ENCODE measurements at regions not wholly inside any gene's neighbourhood (a gene's known extent, or its start where the extent isn't known, plus 50 kb on each side); places are given as distances from the start of the nearest gene placed in this dataset.

DNA sequence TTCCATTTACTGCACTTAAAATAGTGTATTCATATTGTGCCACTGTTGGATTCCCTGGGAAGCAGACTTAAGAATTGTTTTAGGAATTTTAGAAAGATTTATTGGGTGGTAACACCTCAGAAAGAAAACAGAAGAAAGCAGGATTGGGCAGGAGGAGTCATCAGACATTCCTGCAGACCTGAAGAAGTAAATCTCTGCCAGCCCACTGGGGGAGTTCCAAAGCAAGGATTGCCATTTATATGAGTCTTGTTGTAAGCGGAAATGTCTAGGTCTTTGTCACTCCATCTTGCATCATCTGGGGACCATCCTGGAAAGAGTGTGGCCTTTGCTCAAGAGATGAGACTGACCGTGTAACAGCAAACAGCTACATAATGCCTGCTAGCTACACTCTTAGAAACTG is 947.6 kb upstream of the POT1 start:
- H3K36me3 ChIP-seq (ENCODE audit: low read depth) = no peaks in the 10 kb centered on the region
- H3K4me2 ChIP-seq = no peak overlapping the region
- no peaks in the 10 kb centered on the region for H3K9me2 ChIP-seq (ENCODE audit: insufficient read depth)
- ChIA-PET CTCF (no interaction called here), POLR2A (ENCODE audit: unreplicated experiment) (no interaction called here)
- no peak overlapping the region for H3K27ac ChIP-seq
- H3K27me3 ChIP-seq (ENCODE audit: insufficient read depth, low read depth) = no peaks in the 10 kb centered on the region
- DNase-seq = no peak
- no peaks in the 10 kb centered on the region for H3K4me1 ChIP-seq (replicated peaks; ENCODE audit: insufficient read depth)
- no peak overlapping the region for H3K4me3 ChIP-seq
- no peak for TF ChIP-seq EZH2 (IDR thresholded peaks at IDR 0.05; ENCODE audit: low read depth)
- TF ChIP-seq, protein P1, sequence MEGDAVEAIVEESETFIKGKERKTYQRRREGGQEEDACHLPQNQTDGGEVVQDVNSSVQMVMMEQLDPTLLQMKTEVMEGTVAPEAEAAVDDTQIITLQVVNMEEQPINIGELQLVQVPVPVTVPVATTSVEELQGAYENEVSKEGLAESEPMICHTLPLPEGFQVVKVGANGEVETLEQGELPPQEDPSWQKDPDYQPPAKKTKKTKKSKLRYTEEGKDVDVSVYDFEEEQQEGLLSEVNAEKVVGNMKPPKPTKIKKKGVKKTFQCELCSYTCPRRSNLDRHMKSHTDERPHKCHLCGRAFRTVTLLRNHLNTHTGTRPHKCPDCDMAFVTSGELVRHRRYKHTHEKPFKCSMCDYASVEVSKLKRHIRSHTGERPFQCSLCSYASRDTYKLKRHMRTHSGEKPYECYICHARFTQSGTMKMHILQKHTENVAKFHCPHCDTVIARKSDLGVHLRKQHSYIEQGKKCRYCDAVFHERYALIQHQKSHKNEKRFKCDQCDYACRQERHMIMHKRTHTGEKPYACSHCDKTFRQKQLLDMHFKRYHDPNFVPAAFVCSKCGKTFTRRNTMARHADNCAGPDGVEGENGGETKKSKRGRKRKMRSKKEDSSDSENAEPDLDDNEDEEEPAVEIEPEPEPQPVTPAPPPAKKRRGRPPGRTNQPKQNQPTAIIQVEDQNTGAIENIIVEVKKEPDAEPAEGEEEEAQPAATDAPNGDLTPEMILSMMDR (conservative IDR thresholded peaks at IDR 0.05) = no peak
- H2AFZ ChIP-seq = no peak overlapping the region
- H3F3A ChIP-seq (ENCODE audit: insufficient read depth, low read depth) = no peaks in the 10 kb centered on the region
- no peaks in the 10 kb centered on the region for H4K20me1 ChIP-seq (ENCODE audit: insufficient read depth)
- BruUV-seq (replicated peaks) = no TSS peak
- H3K9me3 ChIP-seq (ENCODE audit: insufficient read depth, low read depth) = no peaks in the 10 kb centered on the region
- no peaks in the 10 kb centered on the region for H3K79me2 ChIP-seq (ENCODE audit: low read depth)
- intact Hi-C loops (cut with micrococcal nuclease; ENCODE audit: unreplicated experiment) = no loop called here

DNA sequence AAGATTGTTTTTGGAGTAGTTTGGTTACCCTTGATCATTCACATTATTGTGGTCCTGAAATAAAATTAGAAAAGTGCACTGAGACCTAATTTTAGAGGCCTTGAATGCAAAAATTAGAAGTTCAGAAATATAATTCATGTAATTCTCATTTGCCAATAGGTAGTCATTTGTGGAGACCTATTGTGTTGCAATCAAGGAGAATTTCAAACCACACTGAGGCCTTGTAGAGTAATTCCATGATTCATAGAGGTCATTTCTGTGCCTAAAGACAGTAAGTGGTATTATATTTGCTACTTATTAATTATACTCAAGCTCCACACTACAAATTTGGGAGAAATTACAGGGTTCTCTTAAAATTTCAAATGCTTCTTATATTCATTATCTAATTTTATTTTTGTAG is 946.8 kb upstream of the POT1 start:
- POLR2A ChIA-PET (ENCODE audit: unreplicated experiment) = no interaction called here
- no peaks in the 10 kb centered on the region for H3K79me2 ChIP-seq (ENCODE audit: low read depth)
- H3K4me1 ChIP-seq (replicated peaks; ENCODE audit: insufficient read depth) = no peaks in the 10 kb centered on the region
- H2AFZ ChIP-seq = no peak overlapping the region
- no peaks in the 10 kb centered on the region for H3K9me2 ChIP-seq (ENCODE audit: insufficient read depth)
- intact Hi-C loops (cut with micrococcal nuclease; ENCODE audit: unreplicated experiment) = no loop called here
- DNase-seq = no peak
- no TSS peak for BruUV-seq (replicated peaks)
- no peak overlapping the region for H3K27ac ChIP-seq
- H3K4me3 ChIP-seq = no peak overlapping the region
- TF ChIP-seq EZH2 (IDR thresholded peaks at IDR 0.05; ENCODE audit: low read depth) = no peak
- TF ChIP-seq, protein P1 (conservative IDR thresholded peaks at IDR 0.05) = no peak
- no peaks in the 10 kb centered on the region for H3K27me3 ChIP-seq (ENCODE audit: insufficient read depth, low read depth)
- no peaks in the 10 kb centered on the region for H3K36me3 ChIP-seq (ENCODE audit: low read depth)
- no peaks in the 10 kb centered on the region for H3F3A ChIP-seq (ENCODE audit: insufficient read depth, low read depth)
- H4K20me1 ChIP-seq (ENCODE audit: insufficient read depth) = no peaks in the 10 kb centered on the region
- H3K9me3 ChIP-seq (ENCODE audit: insufficient read depth, low read depth) = no peaks in the 10 kb centered on the region
- H3K4me2 ChIP-seq = no peak overlapping the region
- CTCF ChIA-PET = no interaction called here

DNA sequence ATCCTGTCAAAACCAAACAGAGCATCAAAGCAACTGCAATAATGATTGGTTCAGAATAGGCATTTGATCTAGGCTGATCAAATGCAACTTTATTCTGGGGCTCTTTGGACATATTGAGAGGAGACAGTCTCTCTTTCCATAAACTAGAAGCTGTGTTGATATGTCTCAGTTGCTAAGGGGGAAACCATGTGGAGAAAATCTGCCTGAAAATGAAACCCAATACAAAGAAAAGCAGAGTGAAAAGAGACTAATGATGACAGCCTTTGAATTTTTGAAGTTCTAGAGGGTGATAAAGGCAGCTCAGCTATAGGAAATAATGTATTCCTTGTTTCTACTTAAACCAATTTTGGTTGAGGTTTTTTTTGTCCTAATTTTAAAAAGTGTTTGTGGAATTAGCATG is 941.8 kb upstream of the POT1 start:
- Histone ChIP-seq H3K27me3 (ENCODE audit: insufficient read depth, low read depth) (no peaks in the 10 kb centered on the region), H3K9me3 (ENCODE audit: insufficient read depth, low read depth) (no peaks in the 10 kb centered on the region), H3K36me3 (ENCODE audit: low read depth) (no peaks in the 10 kb centered on the region), H2AFZ (no peak overlapping the region), H3K4me2 (no peak overlapping the region), H3K9me2 (ENCODE audit: insufficient read depth) (no peaks in the 10 kb centered on the region), H3K4me1 (replicated peaks; ENCODE audit: insufficient read depth) (no peaks in the 10 kb centered on the region), H3F3A (ENCODE audit: insufficient read depth, low read depth) (no peaks in the 10 kb centered on the region), H3K4me3 (no peak overlapping the region), H4K20me1 (ENCODE audit: insufficient read depth) (no peaks in the 10 kb centered on the region), H3K79me2 (ENCODE audit: low read depth) (no peaks in the 10 kb centered on the region), H3K27ac (no peak overlapping the region)
- DNase-seq = no peak
- TF ChIP-seq EZH2 (IDR thresholded peaks at IDR 0.05; ENCODE audit: low read depth) = no peak
- TF ChIP-seq, protein P1 (conservative IDR thresholded peaks at IDR 0.05) = no peak
- intact Hi-C loops (cut with micrococcal nuclease; ENCODE audit: unreplicated experiment) = no loop called here
- BruUV-seq (replicated peaks) = no TSS peak
- POLR2A ChIA-PET (ENCODE audit: unreplicated experiment) = interaction anchor here (0.7 kb wide), 1 partner anchor 235 kb away, joined by 4 read pairs; no protein-coding TSS in a partner anchor
- CTCF ChIA-PET = no interaction called here
